GM12874 (cell line): ENCODE measurements at regions not wholly inside any gene's neighbourhood (a gene's known extent, or its start where the extent isn't known, plus 50 kb on each side); places are given as distances from the start of the nearest gene placed in this dataset.

ENCODE experiments used
- CTCF ChIP-seq: IDR thresholded peaks from 2 replicates; pipeline ENCODE4 v1.5.1; 2011; ENCODE audit warnings: low read depth, mild to moderate bottlenecking, control low read depth, low read length, moderate library complexity; ENCODE audit not compliant: insufficient read depth

GRCh38 chr11:116387641-116388040, 385.1 kb downstream of the BUD13 start:
- TF ChIP-seq CTCF, result no peak

DNA sequence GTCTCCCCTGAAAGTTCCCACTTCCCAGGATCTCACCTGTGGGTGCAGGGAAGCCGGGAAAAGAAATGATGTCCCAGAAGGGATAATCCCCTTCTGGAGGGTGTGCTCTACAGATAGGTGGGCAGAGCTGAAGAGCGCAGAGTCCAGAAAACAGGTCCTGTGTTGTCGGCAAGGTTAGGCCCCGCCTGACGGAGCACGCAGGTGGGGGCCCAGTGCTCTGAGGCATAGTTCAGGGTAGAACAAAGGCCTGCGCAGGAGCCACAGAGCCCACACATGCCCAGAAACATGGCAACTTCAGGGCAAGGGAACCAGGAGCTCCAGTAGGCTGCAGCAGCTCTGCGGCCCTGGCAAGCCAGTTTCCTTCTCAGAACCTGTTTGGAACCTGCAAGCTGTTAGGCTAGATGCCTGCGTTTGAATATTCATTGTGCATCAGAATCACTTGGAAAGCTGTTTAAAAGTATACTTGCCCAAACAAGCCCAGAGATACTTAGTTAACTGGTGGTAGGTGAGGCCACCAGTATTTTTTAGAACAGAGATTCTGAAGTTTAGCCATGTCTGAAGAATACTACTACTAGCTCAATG, 386.6 kb downstream of the BUD13 start:
- no peak for TF ChIP-seq CTCF

- no peak for TF ChIP-seq CTCF
These were observed 387.9 kb downstream of the BUD13 start for GRCh38 chr11:116384876-116385275.

DNA sequence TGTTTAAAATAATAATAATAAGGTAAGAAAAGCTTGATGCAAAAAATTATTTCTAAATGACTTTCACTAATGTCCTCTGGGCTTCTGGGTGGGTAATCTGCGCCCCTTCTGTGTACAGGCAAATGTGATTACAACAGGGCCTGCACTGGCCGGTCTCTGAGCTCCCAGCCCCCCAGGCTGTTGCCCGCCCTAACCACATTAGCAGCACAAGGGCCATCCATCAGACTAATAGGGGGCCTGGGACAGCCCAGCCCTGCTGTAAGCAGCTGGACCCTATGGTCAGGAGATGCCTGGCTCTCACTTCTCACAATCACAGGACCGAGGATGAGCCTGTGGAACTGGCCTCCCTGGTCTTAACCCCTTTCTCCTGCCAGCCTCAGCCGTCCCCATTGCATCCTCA, 388.4 kb downstream of the BUD13 start:
- no peak for TF ChIP-seq CTCF

DNA sequence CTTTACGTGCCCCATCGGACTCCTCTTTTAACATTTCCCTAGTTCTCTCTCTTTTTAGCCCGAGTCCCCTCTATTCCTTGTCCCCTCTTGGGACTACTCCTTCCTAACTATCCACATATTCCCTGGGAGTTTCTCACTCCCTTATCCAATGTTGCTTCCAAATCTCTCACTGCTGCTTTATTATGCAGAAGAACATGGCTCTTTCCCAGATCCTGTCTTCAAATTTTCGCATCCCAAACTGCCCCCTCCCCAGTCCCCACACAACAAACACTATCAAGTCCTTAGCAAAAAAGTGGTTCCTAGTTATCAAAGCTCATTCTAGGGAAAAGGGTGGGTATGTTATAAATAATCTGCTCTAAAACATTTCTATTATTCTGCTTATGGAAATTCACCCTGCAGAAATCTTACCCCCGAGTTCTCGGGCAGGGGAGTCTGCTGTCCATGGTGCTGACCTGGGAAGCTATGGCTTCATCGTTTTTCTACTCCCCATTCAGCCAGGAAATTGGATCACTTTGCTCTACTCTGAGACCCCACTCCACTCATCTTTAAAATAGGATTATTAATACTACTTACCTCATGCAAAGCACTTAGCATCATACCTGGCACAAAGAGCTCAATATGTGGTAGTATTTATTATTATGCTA, 393.5 kb downstream of the BUD13 start:
- no peak for TF ChIP-seq CTCF

DNA sequence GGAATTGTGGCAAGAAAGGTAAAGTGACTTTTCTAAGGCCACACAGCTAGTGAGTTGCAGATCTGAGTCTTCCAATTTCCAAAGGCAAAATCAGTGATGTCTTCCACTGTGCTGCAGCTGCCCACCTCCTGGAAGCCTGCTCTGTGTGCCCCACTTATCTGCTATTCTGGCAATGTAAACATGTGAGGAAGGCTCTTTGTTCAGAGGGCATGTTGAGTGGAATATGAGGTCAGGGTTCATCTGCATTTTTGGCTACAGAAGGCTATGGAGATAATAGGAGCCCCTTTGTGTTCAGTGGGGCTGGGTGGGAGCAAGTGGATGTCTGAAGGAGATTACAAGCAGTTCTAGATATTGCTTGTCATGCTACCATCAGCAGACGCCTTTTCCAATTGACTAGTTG, 396.2 kb downstream of the BUD13 start:
- TF ChIP-seq CTCF, result no peak

DNA sequence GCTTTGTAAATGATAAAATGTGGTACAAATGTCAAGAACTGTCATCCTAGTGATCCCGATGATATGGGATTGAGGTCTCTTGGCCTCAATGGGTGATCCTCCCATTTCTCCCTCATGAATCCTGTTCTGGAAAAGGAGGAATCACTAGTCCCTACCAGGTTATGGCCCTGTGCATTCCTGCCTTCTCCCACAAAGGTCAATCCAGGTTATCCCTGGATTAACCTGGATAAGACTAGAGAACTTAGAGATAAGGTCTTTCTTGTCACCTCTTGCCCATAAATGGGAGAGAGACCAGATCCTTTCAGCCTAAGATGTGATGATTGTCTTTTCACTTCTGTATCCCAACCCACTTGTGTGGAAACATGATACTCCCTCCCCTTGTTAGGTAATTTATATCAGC, 396.7 kb downstream of the BUD13 start:
- TF ChIP-seq CTCF, result no peak

DNA sequence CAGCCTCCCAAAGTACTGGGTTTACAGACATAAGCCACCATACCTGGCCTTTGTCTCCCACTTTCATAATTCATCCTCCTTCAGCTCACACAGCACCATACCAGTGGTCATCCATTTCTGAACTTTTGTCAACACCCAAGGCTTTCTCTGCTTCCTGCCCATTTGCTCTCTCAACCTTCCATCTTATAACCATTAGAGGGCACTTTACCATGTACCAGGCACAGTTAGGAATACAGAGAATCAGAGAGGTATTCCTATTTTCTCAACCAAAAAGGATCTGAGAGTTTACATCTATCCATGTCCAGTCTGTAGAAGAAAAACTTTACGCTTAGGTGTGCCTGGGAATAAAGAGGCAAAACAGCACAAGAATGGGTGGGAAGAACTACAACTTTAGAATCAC, 397.6 kb downstream of the BUD13 start:
- no peak for TF ChIP-seq CTCF
